NCI-H187 treated with DMSO at 0.1 percent for 48 hours (cell line): ENCODE measurements at regions not wholly inside any gene's neighbourhood (a gene's known extent, or its start where the extent isn't known, plus 50 kb on each side); places are given as distances from the start of the nearest gene placed in this dataset.

ENCODE experiments used
- DNase-seq: peaks from one replicate; lab custom pipeline; 2025; lab: John Stamatoyannopoulos, UW

GRCh38 chr3:76908156-76908555 is 131.7 kb upstream of the ROBO2 start:
- DNase-seq: no peak

GRCh38 chr3:76912841-76913383 is 127.0 kb upstream of the ROBO2 start:
- DNase-seq: no peak

- no peak for DNase-seq
These were observed 122.5 kb upstream of the ROBO2 start for GRCh38 chr3:76917436-76917835.

DNA sequence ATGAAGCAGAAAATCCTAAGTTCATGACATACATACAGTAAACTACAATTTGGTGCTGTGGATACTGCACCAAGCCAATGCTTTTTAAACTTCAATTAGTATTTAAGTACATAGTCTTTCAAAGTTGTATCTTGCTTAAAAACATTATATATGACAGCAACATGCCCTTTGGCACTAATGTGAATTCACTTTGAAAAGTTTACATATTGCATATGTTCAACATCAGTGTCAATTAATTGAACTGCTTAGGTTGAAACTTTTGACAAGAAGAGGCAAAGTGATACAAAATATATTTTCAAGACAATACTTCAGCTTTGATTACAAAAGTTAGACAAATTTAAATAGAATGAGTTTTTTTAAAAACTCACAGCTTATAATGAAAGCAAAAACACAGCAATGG is 119.4 kb upstream of the ROBO2 start:
- DNase-seq: no peak

- no peak for DNase-seq
These were observed 116.4 kb upstream of the ROBO2 start for GRCh38 chr3:76923485-76923884.

DNA sequence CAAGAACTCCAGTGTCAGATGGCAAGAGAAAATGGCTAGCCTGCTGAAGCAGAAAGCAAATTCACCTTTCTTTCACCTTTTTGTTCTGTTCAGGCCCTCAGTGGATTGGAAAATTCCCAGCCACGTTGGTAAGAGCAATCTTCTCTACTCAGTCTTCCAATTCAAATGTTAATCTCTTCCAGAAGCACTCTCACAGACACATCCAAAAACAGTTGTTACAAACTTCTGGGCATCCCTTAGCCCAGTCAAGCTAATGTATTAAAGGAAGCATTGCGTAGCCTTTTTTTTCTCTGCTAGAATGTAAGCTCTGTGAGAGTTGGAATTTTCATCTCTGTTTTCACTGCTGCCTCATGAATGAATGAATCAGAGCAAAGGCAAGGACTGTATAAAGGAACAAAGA is 109.2 kb upstream of the ROBO2 start:
- no peak for DNase-seq

DNA sequence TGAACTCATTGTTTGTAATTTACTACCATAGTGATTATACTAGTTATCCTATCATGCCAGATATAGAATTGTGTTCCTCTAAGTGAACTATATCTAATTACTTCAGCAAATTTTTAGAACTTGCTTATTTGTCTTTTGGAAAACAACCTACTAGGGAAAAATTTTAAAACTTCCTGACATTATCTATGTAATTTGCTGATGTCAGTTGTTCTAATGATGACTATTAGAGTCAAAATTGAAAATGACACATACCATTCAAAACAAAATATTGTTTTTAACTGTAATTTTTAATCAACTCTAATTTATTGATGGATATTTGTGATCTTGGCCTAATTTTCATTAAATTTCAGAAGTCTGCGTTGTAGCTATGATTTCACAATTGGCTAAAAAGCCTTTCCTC is 106.7 kb upstream of the ROBO2 start:
- DNase-seq: no peak

GRCh38 chr3:76938962-76939361 is 100.9 kb upstream of the ROBO2 start:
- DNase-seq: no peak

DNA sequence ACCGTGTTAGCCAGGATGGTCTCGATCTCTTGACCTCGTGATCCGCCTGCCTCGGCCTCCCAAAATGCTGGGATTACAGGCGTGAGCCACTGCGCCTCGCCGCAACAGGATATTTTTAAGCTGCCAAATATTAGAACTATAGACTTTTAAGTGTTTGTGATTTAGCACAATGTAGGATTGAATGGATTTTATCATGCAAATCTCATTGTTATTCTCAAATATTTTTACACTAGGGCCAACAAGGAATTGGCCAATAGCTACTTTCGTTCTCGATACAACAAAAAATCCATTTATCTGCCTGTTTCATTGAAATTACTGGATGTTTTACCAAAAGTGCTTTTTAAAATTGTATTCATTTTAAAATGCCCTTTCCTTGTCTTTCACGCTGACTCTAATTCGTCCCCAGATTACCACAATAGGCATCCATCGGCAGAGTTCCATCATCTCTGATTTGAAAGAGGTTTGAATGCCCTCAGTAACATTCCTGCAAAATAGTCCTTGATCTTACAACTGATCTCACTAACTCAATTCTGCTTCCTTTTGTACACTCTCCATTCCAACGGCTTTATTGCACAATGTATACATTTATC is 99.6 kb upstream of the ROBO2 start:
- DNase-seq: no peak

DNA sequence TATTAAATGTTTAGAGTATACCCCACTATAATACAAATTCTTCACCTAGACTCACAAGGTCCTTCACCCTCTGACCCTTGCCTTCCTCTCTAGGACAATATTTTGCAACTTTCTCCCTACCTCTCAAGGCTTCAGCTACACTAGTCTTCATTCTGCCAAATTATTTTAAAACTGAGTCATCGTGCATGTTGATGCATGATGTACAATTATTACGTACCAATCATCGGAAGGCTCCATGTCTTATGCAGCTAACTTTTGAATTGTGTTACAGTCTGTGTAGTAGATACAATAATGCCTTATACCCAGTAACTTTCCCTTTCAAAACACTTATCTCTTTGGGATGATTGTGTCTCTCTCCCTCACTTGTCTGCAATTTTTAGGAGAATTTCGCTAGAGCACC is 98.5 kb upstream of the ROBO2 start:
- no peak for DNase-seq

GRCh38 chr3:76942101-76942500 is 97.8 kb upstream of the ROBO2 start:
- DNase-seq: no peak

DNA sequence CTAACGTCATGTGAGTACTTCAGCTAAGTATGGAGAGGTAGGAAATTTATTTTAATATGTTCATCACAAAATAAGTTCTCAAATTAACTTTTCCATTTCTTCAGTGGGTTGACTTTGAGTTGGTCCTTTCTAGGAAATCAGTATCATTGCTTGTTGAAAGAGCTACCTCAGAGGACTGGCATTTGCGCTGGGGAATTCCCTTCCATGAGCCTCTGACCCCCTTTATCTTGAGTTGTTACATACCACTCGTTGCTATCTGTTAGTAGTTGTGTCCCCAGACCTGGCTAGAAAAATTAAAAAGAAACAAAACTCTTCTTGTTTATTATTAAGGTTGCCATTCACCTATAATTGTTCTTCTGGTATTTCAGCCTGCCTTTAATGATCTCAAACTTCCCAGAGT is 96.8 kb upstream of the ROBO2 start:
- no peak for DNase-seq

GRCh38 chr3:76943671-76944070 is 96.2 kb upstream of the ROBO2 start:
- no peak for DNase-seq

DNA sequence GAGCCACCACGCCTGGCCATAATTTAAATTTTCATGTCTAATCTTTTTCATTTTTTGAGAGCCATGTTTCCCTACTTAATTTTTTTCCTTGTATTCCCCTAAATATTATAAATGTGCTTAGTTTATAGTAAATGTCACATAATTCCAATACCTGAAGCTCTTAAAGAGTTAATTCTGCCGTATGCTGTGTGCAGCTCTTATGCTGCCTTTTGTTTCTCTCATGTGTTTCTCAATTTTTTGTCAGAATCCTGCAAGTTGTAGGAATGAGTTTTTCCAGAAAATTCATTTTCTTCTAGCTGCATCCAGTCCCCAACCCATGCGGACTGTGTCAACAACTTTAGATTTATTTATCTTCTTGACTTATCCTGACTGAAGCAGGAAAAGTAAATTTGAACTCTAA is 90.9 kb upstream of the ROBO2 start:
- no peak for DNase-seq

GRCh38 chr3:76949462-76949861 is 90.4 kb upstream of the ROBO2 start:
- no peak for DNase-seq

GRCh38 chr3:76950590-76950989 is 89.3 kb upstream of the ROBO2 start:
- no peak for DNase-seq

- no peak for DNase-seq
These were observed 85.5 kb upstream of the ROBO2 start for GRCh38 chr3:76954412-76954811.

DNA sequence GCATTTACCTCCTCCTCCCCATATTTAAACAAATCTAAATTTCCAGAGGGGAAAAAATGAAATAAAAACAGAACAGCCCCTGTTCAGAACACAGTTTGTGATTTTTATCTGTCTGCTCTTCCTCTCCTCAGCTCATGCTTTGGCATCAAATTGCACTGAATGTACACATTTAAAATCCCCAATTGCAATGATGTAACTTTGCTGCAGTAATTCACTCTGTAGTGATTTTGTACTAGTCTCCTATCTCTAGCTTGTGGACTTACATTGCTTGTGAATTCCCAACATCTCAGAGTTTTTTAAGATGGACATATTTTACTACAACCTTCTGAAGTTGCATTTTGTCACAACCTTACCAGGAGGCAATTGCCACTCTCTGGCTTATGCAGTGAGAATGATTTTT is 81.6 kb upstream of the ROBO2 start:
- no peak for DNase-seq

DNA sequence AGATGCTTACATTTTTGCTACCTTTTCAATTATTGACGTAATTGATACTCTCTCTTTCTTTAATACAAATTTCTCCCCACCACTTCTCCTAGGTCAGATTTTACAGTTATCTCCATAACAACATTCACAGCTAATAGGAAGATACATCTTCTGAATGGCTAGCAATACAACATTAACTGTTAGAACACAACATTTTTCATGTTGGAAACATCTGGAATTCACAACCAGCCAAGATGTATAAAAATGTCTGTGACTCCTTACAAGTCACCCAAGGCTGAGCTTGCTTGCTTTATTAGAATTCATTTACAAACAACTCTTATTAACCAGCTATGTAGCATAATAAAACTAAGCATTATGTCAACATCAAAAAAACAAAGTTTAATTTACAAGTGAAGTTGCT is 81.0 kb upstream of the ROBO2 start:
- DNase-seq: no peak

DNA sequence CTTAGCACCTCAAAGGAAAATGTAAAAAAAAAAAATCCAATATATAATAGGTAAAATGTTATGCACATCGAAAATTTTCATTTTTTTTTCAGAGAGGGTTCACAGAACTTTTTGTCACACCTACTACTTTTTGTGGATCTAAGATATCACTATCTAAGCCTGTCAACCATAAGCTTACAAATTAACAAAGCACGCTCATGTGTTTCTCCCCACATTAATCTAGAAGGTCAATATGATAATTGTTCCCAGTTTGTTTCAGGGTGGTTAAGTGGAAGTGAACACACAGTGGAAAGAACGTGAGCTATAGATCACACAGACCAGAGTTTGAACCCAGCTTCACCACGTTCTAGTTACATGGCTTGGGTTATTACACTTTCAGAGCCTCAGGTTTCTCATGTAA is 78.6 kb upstream of the ROBO2 start:
- DNase-seq: no peak

GRCh38 chr3:76965122-76965725 is 74.7 kb upstream of the ROBO2 start:
- DNase-seq: no peak

GRCh38 chr3:76969471-76969870 is 70.4 kb upstream of the ROBO2 start:
- DNase-seq: no peak

- no peak for DNase-seq
These were observed 69.8 kb upstream of the ROBO2 start for GRCh38 chr3:76969996-76970615.
